HG03342 (cell line): ENCODE measurements at regions not wholly inside any gene's neighbourhood (a gene's known extent, or its start where the extent isn't known, plus 50 kb on each side); places are given as distances from the start of the nearest gene placed in this dataset.

Source experiments
- ATAC-seq: cut with Tn5 transposase; IDR thresholded peaks from one replicate; pipeline ENCODE4 v1.9.1; 2021; ENCODE audit warnings: mild to moderate bottlenecking, moderate library complexity; ENCODE audit not compliant: unreplicated experiment

- ATAC-seq = no peak
These were observed 99.7 kb upstream of the WLS start for GRCh38 chr1:68332041-68332440.

GRCh38 chr1:68331117-68331865 lies 99.0 kb upstream of the WLS start:
- ATAC-seq = no peak

DNA sequence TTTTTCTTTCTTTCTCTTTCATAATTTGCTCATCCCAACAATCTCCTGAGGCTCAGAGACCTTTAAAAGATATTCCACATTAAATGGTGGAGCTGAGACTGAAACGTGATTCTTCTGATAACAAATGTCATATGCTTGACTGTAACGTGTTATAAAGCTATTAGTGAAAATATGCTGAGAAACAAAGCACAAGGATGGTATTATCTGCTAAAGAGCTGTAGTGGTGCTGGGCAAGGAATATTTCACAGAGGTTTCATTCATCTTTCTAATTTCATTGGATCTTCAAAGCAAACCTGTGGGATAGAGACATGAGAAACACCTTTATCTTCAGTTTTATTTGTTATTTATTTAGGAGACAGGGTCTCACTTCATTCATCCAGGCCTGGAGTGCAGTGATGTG lies 98.1 kb upstream of the WLS start:
- no peak for ATAC-seq

GRCh38 chr1:68329096-68329835 lies 96.9 kb upstream of the WLS start:
- ATAC-seq = no peak

GRCh38 chr1:68328490-68328889 lies 96.2 kb upstream of the WLS start:
- ATAC-seq = no peak

DNA sequence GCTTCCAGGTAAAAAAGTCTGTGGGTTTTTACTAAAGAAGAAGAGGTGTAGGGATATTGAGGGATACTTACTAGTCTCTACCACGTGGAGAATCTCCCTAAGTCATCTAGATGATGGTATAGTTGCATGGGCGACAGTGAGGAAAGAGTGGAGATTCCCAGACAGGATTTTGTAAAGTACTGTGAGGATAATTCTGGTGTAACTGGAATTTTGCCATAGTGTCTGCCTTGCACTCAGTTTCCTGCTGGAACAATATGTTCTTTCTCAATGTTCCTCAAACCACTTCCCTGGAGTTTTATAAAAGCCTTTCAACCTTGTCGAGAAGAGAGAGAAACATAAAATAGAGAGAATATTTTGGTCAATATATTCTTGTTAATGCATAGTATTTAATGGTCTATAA lies 95.1 kb upstream of the WLS start:
- no peak for ATAC-seq

DNA sequence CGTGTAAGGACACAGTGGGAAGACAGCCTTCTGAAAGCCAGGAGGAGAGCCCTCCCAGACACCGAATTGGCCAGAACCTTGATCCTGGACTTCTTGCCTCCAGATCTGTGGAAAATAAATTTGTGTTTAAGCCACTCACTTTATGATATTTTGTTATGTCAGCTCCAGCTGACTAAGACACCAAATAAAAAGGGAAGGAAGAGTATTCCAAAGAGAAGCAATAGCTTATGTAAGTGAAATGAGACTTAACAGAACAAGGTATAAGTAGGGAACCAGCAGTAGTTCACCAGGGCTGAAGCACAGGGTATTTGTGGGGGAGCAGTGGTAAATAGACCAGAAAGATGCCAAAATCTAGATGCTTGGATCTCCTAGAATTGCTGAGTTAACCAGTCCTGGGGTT lies 94.2 kb upstream of the WLS start:
- ATAC-seq = no peak

GRCh38 chr1:68324316-68324715 lies 92.0 kb upstream of the WLS start:
- no peak for ATAC-seq

DNA sequence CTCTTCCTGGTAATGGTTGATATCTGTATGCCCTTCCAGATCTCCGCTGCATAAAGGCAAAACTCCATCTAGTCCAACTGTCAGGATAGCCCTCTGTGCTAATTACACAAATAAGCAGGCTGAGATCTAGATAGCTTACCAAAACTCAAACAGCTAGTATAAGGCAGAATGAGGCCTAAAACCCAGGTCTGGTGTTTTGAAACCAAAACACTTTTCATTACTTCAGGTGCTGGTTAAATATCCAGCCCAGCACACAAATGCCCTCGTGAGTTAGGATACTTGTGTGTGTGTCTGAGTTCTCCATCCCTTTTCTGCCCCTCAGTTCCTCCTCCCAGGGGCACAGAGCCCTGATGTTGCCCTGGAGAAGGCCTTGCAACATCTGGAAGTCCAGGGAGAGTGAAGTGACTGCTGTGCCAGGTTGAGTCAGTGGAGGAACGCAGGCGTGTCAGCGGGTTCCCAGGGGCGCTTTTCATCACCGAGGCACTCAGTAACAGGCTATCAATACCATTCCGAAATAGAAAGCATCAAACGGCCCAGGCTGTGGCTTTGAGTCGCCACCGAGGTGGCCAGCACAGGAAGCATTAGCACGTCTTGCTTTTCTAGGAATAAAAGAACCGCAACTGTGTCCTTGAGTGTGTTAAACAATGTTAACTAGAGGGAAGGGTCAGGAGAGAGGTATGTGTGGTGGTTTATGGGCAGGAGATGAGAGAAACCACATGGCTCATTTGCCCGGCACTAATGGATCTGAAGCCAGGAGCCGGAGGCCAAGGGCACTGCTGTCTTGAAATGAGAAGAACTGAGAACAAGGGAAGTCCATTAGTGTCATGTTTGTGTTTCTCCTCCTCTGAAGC lies 90.7 kb upstream of the WLS start:
- ATAC-seq = no peak

GRCh38 chr1:68322096-68322495 lies 89.8 kb upstream of the WLS start:
- ATAC-seq = no peak

GRCh38 chr1:68321084-68321685 lies 88.9 kb upstream of the WLS start:
- ATAC-seq = no peak

- no peak for ATAC-seq
These were observed 88.0 kb upstream of the WLS start for GRCh38 chr1:68320349-68320748.

GRCh38 chr1:68319907-68320306 lies 87.6 kb upstream of the WLS start:
- no peak for ATAC-seq

DNA sequence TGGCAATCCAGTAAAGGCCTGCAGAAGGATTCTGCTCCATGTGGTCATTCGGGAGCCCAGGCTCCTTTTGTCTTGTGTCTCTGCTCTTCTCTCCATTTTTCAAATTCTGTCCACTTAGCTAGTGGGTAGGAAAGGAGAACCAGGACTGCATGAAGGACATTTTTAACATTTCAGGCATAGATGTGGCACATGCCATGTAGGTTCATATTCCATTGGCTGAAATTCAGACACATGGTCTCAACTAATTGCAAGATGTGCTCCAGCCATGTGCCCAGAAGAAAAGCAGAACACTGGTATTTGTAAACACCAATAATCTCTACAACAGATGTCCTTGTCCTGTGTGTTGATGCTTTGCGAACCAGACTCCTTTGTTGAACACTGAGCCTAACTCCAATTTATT lies 85.2 kb upstream of the WLS start:
- ATAC-seq = no peak

DNA sequence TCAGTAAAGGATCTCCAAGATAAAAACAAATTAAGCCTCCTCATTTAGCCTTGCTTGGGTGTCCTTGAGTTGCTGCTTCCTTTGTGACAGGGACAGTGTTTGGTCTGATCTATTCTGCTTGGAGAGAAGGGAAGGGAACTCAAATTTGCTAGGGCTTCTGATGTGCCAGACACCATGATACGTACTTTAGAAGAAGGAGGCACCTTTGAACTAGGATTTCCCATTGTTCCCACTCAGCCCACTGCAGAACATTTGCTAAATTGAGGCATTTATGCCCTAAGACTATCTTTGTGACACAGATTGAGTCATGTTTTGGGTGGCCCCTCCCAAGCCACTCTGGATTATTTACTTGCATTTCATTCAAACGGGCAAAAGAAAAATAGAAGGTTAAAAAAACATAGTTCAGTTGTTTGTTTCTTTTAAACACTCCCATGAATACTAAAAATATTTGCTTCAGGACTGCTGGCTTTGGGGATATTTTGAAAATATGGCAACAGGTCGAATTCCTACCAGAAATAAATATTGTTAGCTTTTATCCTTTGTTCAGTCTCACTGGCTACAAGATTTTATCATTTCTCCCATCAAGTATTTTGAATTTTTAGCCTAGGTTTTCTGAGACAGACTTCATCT lies 81.9 kb upstream of the WLS start:
- no peak for ATAC-seq

- no peak for ATAC-seq
These were observed 81.4 kb upstream of the WLS start for GRCh38 chr1:68313735-68314134.

DNA sequence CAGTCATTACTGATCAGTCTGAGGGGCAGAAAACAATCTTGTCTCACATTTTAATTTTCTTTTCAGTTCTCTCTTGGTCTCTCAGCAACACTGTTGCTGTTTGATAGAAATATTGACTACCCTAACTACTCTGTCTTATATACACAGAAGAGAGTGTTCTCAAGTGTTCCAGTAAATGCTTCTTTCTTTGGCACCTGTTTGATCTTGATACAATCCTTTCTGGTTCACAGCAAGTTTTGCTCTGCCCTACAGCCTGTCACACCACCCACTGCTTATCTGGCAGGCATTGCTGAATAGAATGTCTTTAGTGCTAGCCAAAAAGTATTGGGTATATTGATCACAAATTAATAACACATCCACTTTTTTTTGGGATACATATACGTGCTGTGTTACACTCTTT lies 75.7 kb upstream of the WLS start:
- ATAC-seq = no peak

DNA sequence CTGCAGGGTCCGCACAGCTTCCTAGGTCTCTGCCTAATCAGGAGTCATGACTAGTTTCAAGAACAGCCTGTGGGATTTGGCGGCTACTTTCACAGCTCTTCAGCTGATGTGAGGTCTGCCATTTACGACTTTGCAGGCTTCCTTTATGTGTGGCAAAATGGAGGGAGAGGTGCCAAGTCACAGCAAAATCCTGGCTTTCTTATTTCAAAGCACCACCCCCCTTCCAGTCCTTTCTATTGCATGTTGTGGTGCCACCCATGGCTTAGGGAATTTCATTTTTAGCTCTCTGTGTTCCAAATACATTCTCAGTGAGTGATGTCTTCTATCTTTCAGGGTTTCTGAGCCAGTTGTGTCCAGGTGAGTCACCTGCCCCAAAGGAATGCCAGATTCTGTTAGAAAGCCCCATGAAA lies 75.1 kb upstream of the WLS start:
- no peak for ATAC-seq

DNA sequence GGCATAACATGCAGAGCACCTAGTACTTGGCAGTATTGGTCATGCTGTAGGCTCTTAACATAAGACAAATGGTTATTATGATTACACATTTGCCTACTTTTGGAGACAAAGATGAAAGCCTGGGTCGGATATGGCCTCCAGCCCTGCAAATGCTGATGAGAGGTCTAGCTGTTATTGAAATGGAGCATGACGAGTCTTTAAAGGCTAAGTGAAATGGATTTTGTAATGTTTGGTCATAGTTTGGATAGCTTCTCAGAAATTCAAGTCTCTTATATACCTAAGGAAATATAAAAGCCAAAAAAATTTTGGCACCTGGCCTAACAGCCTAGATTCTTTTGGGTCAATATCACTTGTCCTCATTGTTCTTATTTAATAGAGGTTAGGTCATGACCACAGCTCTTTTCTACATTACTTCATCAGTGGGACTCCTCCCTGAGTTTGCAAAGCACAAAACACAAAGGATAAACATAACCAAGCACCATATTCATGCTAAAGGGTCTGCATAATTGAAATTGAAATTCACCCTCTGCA lies 69.2 kb upstream of the WLS start:
- no peak for ATAC-seq

DNA sequence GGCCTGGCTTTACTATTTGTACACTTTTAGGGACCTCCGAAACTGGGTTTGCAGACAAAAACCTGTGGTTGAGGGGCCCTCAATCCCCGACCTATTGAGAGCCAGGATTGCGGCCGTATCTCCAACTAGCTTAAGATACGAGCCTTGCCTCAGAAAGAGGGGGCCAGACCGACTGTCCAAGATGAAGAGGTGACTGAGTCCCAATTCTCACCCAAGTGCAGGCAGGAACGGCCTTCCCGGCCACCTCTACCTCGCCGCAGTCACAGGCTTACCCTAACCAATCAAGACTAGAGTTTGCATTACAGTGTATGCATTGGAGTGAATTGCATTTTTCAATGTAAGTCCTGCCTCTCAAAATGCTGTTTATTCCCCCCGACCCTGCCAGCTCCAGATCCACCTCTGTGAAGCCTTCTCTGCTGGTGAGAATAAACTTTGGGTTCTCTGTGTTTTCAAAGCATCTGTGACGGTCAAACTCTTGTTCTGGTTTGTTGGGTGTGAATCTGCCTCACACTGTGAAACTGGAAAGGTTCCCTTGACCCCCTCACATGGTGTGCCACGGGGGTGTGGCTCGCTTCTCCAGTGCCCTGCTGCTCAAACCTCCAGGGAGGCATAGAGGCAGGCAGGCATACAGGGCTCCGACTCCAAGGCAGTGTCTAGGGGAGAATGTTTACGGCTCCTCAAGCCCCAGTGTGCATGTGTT lies 62.2 kb upstream of the WLS start:
- ATAC-seq = no peak
